PC-9 (cell line): ENCODE measurements at regions not wholly inside any gene's neighbourhood (a gene's known extent, or its start where the extent isn't known, plus 50 kb on each side); places are given as distances from the start of the nearest gene placed in this dataset.

Experiments
- BruUV-seq: library from RNA; stranded (reverse); fragments of 400-500 nt; replicated peaks from 2 replicates; lab custom pipeline; 2021; lab: Mats Ljungman, UMichigan
- CTCF ChIA-PET: fragments of 300-600 bp; sonication (Branson Sonifier 250); formaldehyde crosslinking; loops from one replicate; lab custom pipeline; 2022; ENCODE audit warnings: antibody characterized with exemption; lab: Charles Lee
- POLR2A ChIA-PET: fragments of 300-600 bp; sonication (Branson Sonifier 250); formaldehyde crosslinking; loops from one replicate; lab custom pipeline; 2022; ENCODE audit warnings: antibody characterized with exemption; ENCODE audit not compliant: unreplicated experiment; lab: Charles Lee
- DNase-seq, 2 experiments: peaks; one replicate each; pipeline versions ENCODE4 v3.0.0 to v3.0.0-alpha.2; 2015 to 2022; ENCODE audit warnings: mixed read lengths in 1 of 2
- H2AFZ ChIP-seq: fragments of 200-600 bp; sonication (generic); 2 replicates; pipeline ENCODE4 v1.8.1; 2017; ENCODE audit warnings: antibody characterized with exemption
- H3F3A ChIP-seq: fragments of 200-600 bp; sonication (generic); 2 replicates; pipeline ENCODE4 v1.8.1; 2017; ENCODE audit warnings: antibody characterized with exemption, mild to moderate bottlenecking, low read depth; ENCODE audit not compliant: insufficient read depth
- H3K27ac ChIP-seq: fragments of 200-600 bp; sonication (generic); 2 replicates; pipeline ENCODE4 v1.6.1; 2016; ENCODE audit warnings: mixed run types
- H3K27me3 ChIP-seq: fragments of 200-600 bp; sonication (generic); 2 replicates; pipeline ENCODE4 v1.6.1; 2016; ENCODE audit warnings: low read depth, mixed run types; ENCODE audit not compliant: insufficient read depth
- H3K36me3 ChIP-seq: fragments of 200-600 bp; sonication (generic); 2 replicates; pipeline ENCODE4 v1.6.1; 2016; ENCODE audit warnings: low read depth, mixed run types
- H3K4me1 ChIP-seq: fragments of 200-600 bp; sonication (generic); replicated peaks from 2 replicates; pipeline ENCODE4 v1.6.1; 2016; ENCODE audit warnings: mixed run types; ENCODE audit not compliant: insufficient read depth
- H3K4me2 ChIP-seq: fragments of 200-600 bp; sonication (generic); 2 replicates; pipeline ENCODE4 v1.6.1; 2017; ENCODE audit warnings: mixed run types
- H3K4me3 ChIP-seq: fragments of 200-600 bp; sonication (generic); 2 replicates; pipeline ENCODE4 v1.6.1; 2016; ENCODE audit warnings: mixed run types
- H3K79me2 ChIP-seq: fragments of 200-600 bp; sonication (generic); 2 replicates; pipeline ENCODE4 v1.6.1; 2017; ENCODE audit warnings: low read depth, mixed run types
- H3K9me2 ChIP-seq: fragments of 200-600 bp; sonication (generic); 2 replicates; pipeline ENCODE4 v1.8.1; 2017; ENCODE audit warnings: mild to moderate bottlenecking; ENCODE audit not compliant: insufficient read depth
- H3K9me3 ChIP-seq: fragments of 200-600 bp; sonication (generic); 2 replicates; pipeline ENCODE4 v1.8.1; 2016; ENCODE audit warnings: low read depth; ENCODE audit not compliant: insufficient read depth
- H4K20me1 ChIP-seq: fragments of 200-600 bp; sonication (generic); 2 replicates; pipeline ENCODE4 v1.8.1; 2017; ENCODE audit not compliant: insufficient read depth
- EZH2 ChIP-seq: fragments of 200-600 bp; sonication (generic); IDR thresholded peaks from 2 replicates; pipeline ENCODE4 v1.8.0; 2017; ENCODE audit warnings: antibody characterized with exemption, low read depth
- intact Hi-C: fragments of 100-400 bp; cut with micrococcal nuclease; formaldehyde crosslinking; loops from one replicate; pipeline ENCODE4 v1.10.0; 2022; ENCODE audit not compliant: unreplicated experiment
- TF ChIP-seq, protein P1 (sequence below): fragments of 200-600 bp; sonication (generic); conservative IDR thresholded peaks from 2 replicates; pipeline ENCODE4 v1.6.1; 2017; ENCODE audit warnings: mixed run types, antibody characterized with exemption, mild to moderate bottlenecking, moderate library complexity

DNA sequence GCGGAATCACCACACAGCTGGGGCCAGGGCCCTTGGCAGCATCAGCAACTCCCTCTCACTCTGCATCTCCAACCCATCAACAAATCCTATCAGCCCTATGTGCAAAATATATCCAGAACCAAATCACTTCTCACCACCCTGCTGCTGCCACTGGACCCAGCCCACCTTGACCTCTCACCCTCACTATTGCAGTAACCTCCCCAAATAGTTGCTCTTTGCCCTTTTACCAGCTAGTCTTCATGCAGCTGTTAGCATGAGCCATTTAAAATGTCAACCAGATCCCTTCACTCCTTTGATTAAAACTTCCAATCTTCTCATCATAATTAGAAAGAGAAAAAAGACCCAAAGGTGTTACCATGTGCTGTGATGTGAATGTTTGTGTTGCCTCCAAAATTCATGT, 155.7 kb upstream of the IRF2BP2 start:
- Histone ChIP-seq H4K20me1 (no peaks in the 10 kb centered on the region), H3F3A (no peaks in the 10 kb centered on the region; the same call in 1 of the 2 replicates), H3K27me3 (no peaks in the 10 kb centered on the region), H3K4me1 (peaks cover 1% of the 10 kb centered on the region), H3K4me2 (no peak overlapping the region), H3K4me3 (no peak overlapping the region), H3K9me3 (no peaks in the 10 kb centered on the region), H2AFZ (no peak overlapping the region), H3K79me2 (no peaks in the 10 kb centered on the region), H3K27ac (no peak overlapping the region), H3K36me3 (no peaks in the 10 kb centered on the region), H3K9me2 (no peaks in the 10 kb centered on the region)
- ChIA-PET POLR2A (no interaction called here), CTCF (no interaction called here)
- BruUV-seq, result no TSS peak
- TF ChIP-seq, protein P1, sequence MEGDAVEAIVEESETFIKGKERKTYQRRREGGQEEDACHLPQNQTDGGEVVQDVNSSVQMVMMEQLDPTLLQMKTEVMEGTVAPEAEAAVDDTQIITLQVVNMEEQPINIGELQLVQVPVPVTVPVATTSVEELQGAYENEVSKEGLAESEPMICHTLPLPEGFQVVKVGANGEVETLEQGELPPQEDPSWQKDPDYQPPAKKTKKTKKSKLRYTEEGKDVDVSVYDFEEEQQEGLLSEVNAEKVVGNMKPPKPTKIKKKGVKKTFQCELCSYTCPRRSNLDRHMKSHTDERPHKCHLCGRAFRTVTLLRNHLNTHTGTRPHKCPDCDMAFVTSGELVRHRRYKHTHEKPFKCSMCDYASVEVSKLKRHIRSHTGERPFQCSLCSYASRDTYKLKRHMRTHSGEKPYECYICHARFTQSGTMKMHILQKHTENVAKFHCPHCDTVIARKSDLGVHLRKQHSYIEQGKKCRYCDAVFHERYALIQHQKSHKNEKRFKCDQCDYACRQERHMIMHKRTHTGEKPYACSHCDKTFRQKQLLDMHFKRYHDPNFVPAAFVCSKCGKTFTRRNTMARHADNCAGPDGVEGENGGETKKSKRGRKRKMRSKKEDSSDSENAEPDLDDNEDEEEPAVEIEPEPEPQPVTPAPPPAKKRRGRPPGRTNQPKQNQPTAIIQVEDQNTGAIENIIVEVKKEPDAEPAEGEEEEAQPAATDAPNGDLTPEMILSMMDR, result no peak
- TF ChIP-seq EZH2, result no peak
- no peak for DNase-seq
- intact Hi-C loops, result no loop called here

DNA sequence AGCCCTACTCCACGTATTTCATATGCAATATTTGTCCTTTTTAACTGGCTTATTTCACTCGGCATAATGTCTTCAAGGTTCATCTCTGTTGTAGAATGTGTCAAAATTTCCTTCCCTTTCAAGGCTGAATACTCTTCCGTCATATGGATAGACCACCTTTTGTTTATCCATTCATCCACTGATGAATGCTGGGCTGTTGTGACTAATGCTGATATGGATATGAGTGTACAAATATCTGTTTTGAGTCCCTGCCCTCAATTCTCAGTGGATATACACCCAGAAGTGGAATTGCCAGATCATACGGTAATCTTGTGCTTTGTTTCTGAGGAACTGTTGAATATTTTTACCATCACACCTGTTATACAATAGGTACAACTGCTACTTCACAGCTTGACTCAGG, 155.2 kb upstream of the IRF2BP2 start:
- TF ChIP-seq EZH2, result no peak
- TF ChIP-seq, protein P1, result no peak
- BruUV-seq, result no TSS peak
- no peak overlapping the region for H3K27ac ChIP-seq

GRCh38 chr1:234763910-234764309, 153.9 kb upstream of the IRF2BP2 start:
- Histone ChIP-seq H3K9me3 (no peaks in the 10 kb centered on the region), H3K4me3 (no peak overlapping the region), H3K4me2 (no peak overlapping the region), H3K9me2 (no peaks in the 10 kb centered on the region), H3F3A (no peaks in the 10 kb centered on the region; the same call in 1 of the 2 replicates), H3K27me3 (no peaks in the 10 kb centered on the region), H2AFZ (no peak overlapping the region), H4K20me1 (no peaks in the 10 kb centered on the region), H3K4me1 (no peaks in the 10 kb centered on the region), H3K27ac (no peak overlapping the region), H3K36me3 (no peaks in the 10 kb centered on the region), H3K79me2 (no peaks in the 10 kb centered on the region)
- CTCF ChIA-PET, result no interaction called here
- POLR2A ChIA-PET, result no interaction called here
- TF ChIP-seq, protein P1, result no peak
- TF ChIP-seq EZH2, result no peak
- BruUV-seq, result no TSS peak
- intact Hi-C loops, result no loop called here
- DNase-seq, result no peak

More for the DNA sequence above, 155.2 kb upstream of the IRF2BP2 start:
- Histone ChIP-seq H3K4me2 (no peak overlapping the region), H2AFZ (no peak overlapping the region), H3K9me3 (no peaks in the 10 kb centered on the region), H3K36me3 (no peaks in the 10 kb centered on the region), H3K79me2 (no peaks in the 10 kb centered on the region), H3K27me3 (no peaks in the 10 kb centered on the region), H3F3A (no peaks in the 10 kb centered on the region; the same call in 1 of the 2 replicates), H3K4me3 (no peak overlapping the region), H3K9me2 (no peaks in the 10 kb centered on the region), H3K4me1 (no peaks in the 10 kb centered on the region), H4K20me1 (no peaks in the 10 kb centered on the region)
- ChIA-PET POLR2A (no interaction called here), CTCF (no interaction called here)
- no peak for DNase-seq
- intact Hi-C loops, result no loop called here
